HG02759 (cell line): ENCODE measurements at regions not wholly inside any gene's neighbourhood (a gene's known extent, or its start where the extent isn't known, plus 50 kb on each side); places are given as distances from the start of the nearest gene placed in this dataset.
A peak's percentile ranks its signal among the peaks of the same experiment; 100 is the strongest.

Experiments used
- ATAC-seq: cut with Tn5 transposase; IDR thresholded peaks from one replicate; pipeline ENCODE4 v1.9.1; 2021; ENCODE audit warnings: mild to moderate bottlenecking, moderate library complexity; ENCODE audit not compliant: unreplicated experiment

DNA sequence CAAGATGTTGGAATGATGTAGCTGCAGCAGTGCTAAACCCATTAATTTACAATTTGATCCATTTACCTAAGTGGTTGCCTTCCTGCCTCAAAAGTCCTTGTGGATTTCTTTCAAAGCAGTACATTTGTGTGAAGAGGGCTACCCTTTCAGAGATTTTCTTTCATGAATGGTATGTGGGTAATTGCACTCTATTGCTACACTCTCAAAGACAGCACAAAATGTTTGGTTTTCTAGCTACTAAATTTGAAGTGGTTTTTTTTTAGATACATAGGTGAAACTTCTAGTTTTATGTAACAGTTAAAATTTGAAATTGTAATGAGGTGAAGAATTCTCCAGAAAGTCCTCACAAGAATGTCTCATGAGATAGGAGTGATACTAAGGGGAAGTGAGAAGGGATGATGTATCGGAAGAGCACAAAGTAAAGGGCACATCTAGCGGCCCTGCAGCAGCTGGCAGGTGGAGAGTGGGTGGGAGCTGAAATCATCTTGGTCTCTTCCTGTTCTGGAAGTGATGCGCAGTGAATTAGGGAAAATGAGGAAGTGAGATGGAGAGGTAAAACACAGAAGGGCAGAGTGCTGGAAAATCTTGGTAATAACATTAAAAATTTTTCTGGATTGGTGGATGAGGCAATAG is 236.8 kb upstream of the MAN1A1 start:
- ATAC-seq = peak; percentile 82

GRCh38 chr6:119584088-119584487 is 234.5 kb upstream of the MAN1A1 start:
- ATAC-seq = no peak

DNA sequence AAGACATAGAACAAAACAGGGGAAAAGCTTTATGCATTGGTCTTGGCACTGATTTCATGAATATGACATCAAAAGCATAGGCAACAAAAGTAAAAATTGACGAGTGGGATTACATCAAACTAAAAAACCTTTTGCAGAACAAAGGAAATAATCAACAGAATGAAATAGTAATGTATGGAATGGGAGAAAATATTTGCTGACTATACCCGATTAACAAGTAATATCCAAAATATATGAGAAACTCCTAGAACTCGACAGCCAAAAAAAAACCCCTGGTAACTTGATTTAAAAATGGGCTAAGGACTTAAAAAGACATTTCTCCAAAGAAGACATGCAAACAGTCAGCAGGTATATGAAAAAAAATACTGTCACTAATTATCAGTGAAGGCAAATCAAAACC is 231.7 kb upstream of the MAN1A1 start:
- no peak for ATAC-seq

DNA sequence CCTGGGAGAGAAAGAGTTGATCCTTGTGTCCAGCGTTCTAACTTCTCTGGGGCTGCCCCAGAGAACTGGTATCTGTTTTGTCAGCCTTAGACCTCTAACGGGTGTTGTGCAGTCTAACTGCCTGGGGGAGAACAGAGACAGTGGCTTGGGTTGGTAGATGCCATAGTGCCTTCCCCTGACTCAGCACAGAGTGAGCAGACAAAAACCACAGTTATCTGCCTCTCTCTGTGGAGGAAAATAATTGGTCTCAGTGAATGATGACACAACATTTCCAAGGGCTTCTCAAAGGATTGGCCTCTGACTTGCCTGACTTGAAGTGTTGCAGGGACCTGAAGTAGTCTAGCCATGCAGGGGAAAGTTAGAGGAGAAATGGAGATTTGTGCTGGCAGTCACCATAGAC is 226.2 kb upstream of the MAN1A1 start:
- no peak for ATAC-seq

DNA sequence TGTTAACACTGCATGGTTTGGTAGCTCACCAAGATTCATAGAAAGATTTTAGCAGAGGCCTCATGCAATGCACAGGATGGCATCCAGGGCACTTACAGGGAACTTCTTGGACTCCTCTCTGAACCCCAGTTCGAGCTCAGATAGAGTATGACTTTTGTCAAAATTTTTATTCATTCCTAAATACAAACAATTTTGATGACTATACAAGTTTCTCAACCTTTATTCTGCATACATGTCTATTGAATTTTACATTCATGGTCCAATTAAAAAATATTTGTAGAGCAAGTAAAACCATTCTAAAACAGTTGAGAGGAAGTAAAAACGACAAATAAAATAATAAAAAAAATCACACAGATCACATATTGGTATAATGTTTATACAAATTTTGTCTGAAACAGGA is 219.0 kb upstream of the MAN1A1 start:
- no peak for ATAC-seq

GRCh38 chr6:119566546-119567260 is 217.1 kb upstream of the MAN1A1 start:
- no peak for ATAC-seq

GRCh38 chr6:119565893-119566292 is 216.3 kb upstream of the MAN1A1 start:
- no peak for ATAC-seq

GRCh38 chr6:119562168-119562567 is 212.6 kb upstream of the MAN1A1 start:
- no peak for ATAC-seq

GRCh38 chr6:119559586-119559985 is 210.0 kb upstream of the MAN1A1 start:
- ATAC-seq = no peak

DNA sequence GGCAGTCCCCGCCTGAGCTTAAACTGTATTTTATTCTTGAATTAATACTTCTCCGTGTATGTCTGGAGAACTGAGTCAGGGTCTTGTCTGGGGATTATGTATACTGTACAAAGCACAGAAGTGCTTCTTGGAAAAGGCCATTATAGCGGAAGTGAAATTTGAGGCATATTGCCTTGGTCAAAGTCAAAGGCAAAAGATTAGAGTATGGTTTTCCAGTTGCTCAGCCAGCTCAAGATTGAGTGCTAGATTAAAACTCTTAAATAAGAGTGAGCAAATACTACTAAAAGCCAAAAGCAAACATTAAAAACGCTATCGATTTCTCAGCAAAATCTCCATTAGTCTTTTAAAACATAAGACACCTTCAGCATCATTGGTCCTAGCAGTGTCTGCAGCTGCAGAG is 207.7 kb upstream of the MAN1A1 start:
- ATAC-seq = no peak

GRCh38 chr6:119552021-119552420 is 202.5 kb upstream of the MAN1A1 start:
- ATAC-seq = no peak

- ATAC-seq = no peak
These were observed 197.5 kb upstream of the MAN1A1 start for GRCh38 chr6:119547024-119547423.

DNA sequence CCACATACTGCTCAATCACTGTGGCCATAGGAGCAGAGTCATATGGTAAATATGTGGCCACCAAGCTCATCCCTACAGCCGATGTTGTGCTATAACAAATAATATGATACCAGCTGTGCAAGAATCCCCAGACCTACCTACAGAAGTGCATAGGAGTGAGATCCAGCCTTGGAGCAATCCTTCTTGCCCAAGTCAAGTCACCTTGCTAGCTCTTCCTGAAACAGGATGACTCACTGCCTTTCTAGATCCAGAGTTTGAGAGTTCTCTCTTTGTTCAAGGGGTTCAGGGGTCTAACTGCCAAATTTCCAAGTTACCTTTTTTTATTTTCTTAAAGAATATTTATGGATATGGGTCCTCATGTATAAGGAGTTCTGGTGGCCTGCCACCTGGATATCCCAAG is 195.7 kb upstream of the MAN1A1 start:
- no peak for ATAC-seq

DNA sequence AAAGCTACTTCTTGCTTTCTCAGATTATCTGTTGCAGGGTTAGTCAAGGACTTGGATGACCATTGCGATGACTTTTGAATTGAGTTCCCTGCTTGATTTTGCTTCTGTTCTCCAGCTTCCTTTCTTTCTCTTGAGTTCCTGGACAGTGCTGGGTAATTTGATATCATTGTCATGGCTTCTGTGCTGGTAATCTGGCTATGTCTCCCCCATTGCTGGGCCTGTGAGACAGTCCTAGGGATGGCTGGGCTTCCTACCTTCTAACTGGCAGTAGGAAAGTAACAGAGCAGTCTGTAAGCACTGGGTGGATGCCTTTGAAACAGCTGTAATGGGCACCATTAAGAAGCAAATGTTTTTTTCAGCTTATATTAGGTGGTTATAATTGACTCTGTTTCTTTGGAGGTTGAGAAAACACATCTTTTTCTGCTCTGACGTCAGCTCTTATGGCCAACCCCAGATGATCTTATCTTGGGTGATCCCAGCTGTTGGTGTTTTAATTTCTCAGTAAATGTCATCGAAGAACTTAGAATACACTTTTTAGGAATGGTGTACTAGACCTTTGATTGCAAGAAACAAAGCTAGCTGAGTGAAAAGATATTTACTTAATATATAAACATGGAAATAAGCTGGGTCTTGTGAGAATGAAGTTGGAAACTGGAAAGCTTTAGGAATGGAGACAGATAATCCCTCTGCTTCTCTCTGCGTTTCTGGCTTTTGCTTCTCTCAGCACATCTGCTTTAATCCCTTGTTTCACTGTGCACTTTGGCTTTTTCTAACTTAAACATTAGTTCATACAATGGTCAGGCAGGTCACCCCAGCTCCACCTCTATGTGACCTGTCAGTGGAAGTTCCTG is 195.0 kb upstream of the MAN1A1 start:
- ATAC-seq = no peak

DNA sequence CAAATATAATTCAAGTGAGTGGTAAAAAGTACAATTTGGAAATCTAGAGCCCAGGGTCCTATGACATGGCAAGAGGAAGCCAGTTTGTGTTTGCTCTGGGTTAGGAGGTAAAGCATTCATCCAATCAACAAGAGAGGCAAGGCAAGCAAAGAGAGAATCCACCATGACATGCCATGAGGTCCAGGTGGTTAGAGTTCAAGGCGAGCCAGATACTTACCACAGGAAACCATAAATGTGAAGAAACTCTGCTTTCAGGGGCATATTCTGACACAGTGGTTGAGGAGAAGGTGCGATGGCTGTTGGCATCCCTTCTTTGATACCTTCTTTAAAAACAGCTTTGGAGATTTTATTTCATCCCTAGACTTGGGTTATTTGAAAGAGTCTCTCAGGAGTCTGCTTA is 193.8 kb upstream of the MAN1A1 start:
- ATAC-seq = no peak

DNA sequence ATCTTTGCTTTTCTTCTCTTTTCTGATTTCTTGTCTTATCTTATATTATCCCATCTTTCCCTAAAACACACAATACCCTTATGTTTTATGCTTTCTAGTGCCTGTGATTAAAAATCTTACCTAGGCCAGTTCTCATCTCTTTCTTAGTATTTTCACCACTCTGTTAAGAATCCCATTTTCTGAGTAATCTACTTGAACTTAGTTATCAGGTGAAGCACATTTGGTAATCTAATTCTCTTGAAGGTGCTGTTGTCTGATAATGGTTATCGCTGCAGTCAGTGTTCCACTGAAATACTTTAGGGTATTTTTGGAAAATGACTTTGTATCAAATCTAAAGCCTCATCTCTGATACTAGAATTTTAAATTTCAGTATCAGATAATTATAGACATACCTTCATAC is 192.5 kb upstream of the MAN1A1 start:
- no peak for ATAC-seq

DNA sequence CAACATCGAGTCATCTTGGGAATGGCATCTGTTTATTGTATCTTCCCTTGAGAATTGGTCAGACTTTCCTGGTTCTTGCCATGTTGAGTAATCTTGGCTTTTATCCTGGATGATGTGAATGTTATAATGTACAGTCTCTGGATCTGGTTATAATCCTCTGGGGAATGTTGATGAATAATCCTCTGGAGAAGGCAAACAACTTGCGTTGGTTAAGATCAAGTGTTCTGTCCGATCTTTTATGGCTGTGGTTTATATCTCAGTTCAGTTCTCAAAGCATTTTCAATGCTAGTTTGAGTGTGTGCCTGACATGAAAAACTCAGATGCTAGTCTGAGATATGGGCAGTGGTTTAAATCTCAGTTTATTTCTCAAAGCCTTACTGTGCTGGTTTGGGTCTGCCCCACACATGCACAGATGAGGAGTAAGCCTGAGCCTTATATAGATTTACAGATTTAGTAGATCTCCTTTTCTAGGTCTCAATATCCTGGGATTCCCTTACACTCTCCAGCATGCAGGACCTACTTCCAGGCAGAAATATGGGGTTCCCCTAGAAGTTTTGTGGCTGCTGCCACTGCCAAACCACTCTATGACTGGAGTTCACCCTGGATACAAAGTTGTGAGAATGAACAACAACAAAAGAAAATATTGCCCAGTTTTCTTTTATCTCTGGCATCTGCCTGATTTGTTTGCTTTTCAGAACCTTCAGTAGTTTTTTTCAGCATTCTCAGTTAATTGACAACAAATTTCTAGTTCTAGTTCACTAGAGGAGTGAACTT is 191.8 kb upstream of the MAN1A1 start:
- ATAC-seq = no peak

GRCh38 chr6:119540417-119540816 is 190.9 kb upstream of the MAN1A1 start:
- ATAC-seq = no peak

DNA sequence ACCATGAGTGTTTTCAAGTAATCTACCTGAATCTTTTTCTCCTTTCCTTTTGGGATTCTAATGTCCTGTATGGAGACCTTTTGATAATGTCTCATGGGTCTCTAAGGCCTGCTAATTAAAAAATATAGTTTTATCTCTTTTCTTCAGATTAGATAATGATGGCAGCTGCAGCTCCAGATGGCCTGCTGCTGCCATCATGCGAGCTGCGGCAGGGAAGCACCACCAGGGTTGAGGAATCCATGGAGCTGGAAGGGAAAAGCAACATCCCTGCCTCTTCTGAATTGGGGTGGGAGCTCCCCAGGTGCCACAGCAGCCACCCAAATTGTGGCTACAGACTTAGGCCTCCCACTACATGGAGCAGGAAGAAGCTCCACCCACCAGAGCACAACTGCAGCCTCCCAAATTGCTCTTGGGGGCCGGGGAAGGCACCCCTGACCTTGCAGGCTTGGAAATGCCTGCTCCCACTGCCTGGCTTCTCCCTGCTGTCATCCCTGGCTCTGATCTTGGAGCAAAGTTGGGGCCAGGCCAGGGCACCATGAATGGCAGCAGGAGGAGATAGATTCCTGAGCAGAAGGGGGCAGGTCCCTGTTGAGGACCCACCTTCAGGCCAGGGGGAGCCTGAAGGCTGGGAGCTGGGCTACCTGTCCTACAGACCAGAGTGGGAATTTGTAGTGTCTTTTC is 189.6 kb upstream of the MAN1A1 start:
- no peak for ATAC-seq

GRCh38 chr6:119536666-119537065 is 187.1 kb upstream of the MAN1A1 start:
- no peak for ATAC-seq

DNA sequence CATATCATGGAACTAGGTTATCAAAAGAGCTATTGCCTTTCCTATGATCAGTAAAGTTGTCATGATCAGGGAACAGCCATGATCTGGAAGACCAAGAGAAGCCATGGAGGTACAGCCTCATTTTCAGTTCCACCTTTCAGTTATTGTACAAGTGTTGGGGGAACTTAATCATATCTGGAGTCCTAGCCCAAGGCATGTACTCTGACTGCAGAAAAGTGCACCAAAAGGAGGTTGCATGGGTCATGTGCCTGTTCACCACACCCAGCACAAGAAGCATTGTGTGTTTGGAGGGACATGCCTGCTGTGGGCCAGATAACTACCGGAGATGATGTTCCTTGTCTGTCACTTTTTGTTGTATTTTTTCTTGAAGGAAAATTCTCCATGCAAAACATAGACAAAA is 185.8 kb upstream of the MAN1A1 start:
- peak; percentile 57 for ATAC-seq
